Peyer's patch (tissue), 4 donors: ENCODE measurements at regions not wholly inside any gene's neighbourhood (a gene's known extent, or its start where the extent isn't known, plus 50 kb on each side); places are given as distances from the start of the nearest gene placed in this dataset.

ENCODE experiments used
- CTCF ChIP-seq, 6 experiments: fragments of 450-650 bp in 4 of 6; fragments of 200-600 bp in 2 of 6; sonication (generic) in 1 of 6; IDR thresholded peaks; one replicate each; pipeline ENCODE4 v1.5.1; 2017 to 2019; ENCODE audit warnings: antibody characterized with exemption in 6 of 6, mild to moderate bottlenecking in 3 of 6, moderate library complexity in 1 of 6
- POLR2A ChIP-seq, 2 donors: fragments of 450-650 bp; IDR thresholded peaks; one replicate each; pipeline ENCODE4 v1.5.1; 2017; ENCODE audit warnings: antibody characterized with exemption in 2 of 2, mild to moderate bottlenecking in 2 of 2, moderate library complexity in 2 of 2

- TF ChIP-seq CTCF (IDR thresholded peaks at IDR 0.05) (no peak), POLR2A (IDR thresholded peaks at IDR 0.05) (no peak)
Observed at GRCh38 chr11:112615238-112615637, 346.0 kb upstream of the NCAM1 start.
